Fibroblast of pulmonary artery (primary cell): ENCODE measurements at regions not wholly inside any gene's neighbourhood (a gene's known extent, or its start where the extent isn't known, plus 50 kb on each side); places are given as distances from the start of the nearest gene placed in this dataset.
"Not testable (repeated sequence)": the region's sequence is repeated elsewhere in the genome, so short reads cannot be mapped to it uniquely, and the experiment has no call there.

ENCODE experiments used
- DNase-seq: peaks from one replicate; pipeline ENCODE4 v3.0.0-alpha.2; 2010; ENCODE audit warnings: low read depth
- H3K4me3 ChIP-seq: replicated peaks from 2 replicates; pipeline ENCODE4 v1.5.1; 2011; ENCODE audit warnings: low read depth, mild to moderate bottlenecking, control low read depth, low read length, moderate library complexity
- CTCF ChIP-seq: IDR thresholded peaks from 2 replicates; pipeline ENCODE4 v1.5.1; 2011; ENCODE audit warnings: mild to moderate bottlenecking, control low read depth, low read length, inconsistent platforms; ENCODE audit errors: missing control alignments

GRCh38 chr12:131287015-131287937 is 333.6 kb downstream of the ADGRD1 start:
- no peak for DNase-seq
- TF ChIP-seq CTCF = no peak
- H3K4me3 ChIP-seq = no peak overlapping the region

- no peak overlapping the region for H3K4me3 ChIP-seq
- no peak for DNase-seq
- TF ChIP-seq CTCF = no peak
These were observed 334.4 kb downstream of the ADGRD1 start for GRCh38 chr12:131287938-131288764.

- not testable (repeated sequence) for DNase-seq, H3K4me3 ChIP-seq
These were observed 335.3 kb downstream of the ADGRD1 start for GRCh38 chr12:131288765-131289695.

GRCh38 chr12:131289807-131290206 is 336.1 kb downstream of the ADGRD1 start:
- DNase-seq, H3K4me3 ChIP-seq: not testable (repeated sequence)

- no peak for DNase-seq
- no peak overlapping the region for H3K4me3 ChIP-seq
- no peak for TF ChIP-seq CTCF
These were observed 336.7 kb downstream of the ADGRD1 start for GRCh38 chr12:131290255-131290959.

GRCh38 chr12:131293071-131294015 is 339.6 kb downstream of the ADGRD1 start:
- not testable (repeated sequence) for H3K4me3 ChIP-seq, DNase-seq

GRCh38 chr12:131294716-131295115 is 341.0 kb downstream of the ADGRD1 start:
- H3K4me3 ChIP-seq = not testable (repeated sequence)

GRCh38 chr12:131295117-131295516 is 341.4 kb downstream of the ADGRD1 start:
- not testable (repeated sequence) for H3K4me3 ChIP-seq, DNase-seq

More at GRCh38 chr12:131294716-131295115, 341.0 kb downstream of the ADGRD1 start:
- DNase-seq = not testable (repeated sequence)

GRCh38 chr12:131295559-131295958 is 341.9 kb downstream of the ADGRD1 start:
- DNase-seq, H3K4me3 ChIP-seq: not testable (repeated sequence)

GRCh38 chr12:131296136-131296535 is 342.4 kb downstream of the ADGRD1 start:
- not testable (repeated sequence) for DNase-seq, H3K4me3 ChIP-seq

GRCh38 chr12:131296651-131297050 is 342.9 kb downstream of the ADGRD1 start:
- not testable (repeated sequence) for H3K4me3 ChIP-seq, DNase-seq
